ENCODE measurements at regions not wholly inside any gene's neighbourhood (a gene's known extent, or its start where the extent isn't known, plus 50 kb on each side); places are given as distances from the start of the nearest gene placed in this dataset.
"Not testable (repeated sequence)": the region's sequence is repeated elsewhere in the genome, so short reads cannot be mapped to it uniquely, and the experiment has no call there.

- no peak for DNase-seq
These were observed 75.7 kb upstream of the GUCY1A1 start for GRCh38 chr4:155590796-155591585.

- DNase-seq, result no peak
These were observed 78.2 kb upstream of the GUCY1A1 start for GRCh38 chr4:155588437-155588836.

- no peak for DNase-seq
These were observed 78.9 kb upstream of the GUCY1A1 start for GRCh38 chr4:155587766-155588165.

- no peak for DNase-seq
These were observed 83.6 kb upstream of the GUCY1A1 start for GRCh38 chr4:155582971-155583437.

- no peak for DNase-seq
These were observed 84.6 kb upstream of the GUCY1A1 start for GRCh38 chr4:155582041-155582440.

DNA sequence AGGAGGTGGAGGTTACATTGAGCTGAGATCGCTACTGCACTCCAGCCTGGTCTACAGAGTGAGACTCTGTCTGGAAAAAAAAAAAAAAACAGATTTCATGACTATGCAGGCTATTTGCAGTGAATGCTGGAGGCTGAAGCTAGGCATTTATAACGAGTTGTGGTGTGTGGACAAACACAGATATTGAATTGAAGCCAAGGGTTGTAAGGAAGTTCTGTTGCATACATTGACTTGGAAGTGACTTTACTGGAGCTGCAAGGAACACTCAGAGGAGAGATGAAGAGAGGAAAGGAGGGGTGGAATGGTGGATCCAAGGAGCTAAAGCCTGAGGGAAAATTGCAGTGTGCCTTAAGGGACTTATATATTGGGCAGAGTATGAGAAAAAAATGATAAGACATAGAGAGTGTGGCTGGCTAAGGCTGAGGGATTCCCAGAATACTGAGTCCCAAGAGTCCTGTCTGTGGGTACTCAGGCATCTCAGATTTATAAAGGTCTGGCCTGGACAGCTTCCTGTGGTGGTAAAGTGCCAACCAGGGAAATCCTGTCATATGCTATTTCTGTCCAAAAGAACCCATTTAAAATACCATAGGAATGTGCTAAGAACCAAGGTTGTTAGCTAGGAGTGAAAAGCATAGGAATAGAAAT, 87.8 kb upstream of the GUCY1A1 start:
- DNase-seq, result no peak

GRCh38 chr4:155578219-155578618, 88.4 kb upstream of the GUCY1A1 start:
- DNase-seq, result no peak

GRCh38 chr4:155574329-155574728, 92.3 kb upstream of the GUCY1A1 start:
- DNase-seq, result not testable (repeated sequence)

DNA sequence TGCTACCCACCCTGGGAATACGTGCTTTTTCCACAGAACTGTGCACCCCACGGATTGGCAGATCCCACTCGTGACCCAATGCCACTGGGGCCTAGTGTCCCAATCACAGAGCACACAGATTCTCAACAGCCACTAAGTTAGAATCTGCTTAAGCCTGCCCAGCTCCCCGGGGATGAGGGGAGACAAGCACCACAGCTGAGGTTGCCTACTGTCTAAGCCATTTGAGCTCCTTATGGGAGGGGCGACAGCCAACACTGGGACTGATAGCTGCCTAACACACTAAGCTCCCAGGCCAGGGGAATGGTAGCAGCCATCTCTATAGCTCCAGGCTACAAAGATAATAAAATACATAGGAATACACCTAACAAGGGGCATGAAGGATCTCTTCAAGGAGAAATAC, 93.5 kb upstream of the GUCY1A1 start:
- DNase-seq, result no peak

DNA sequence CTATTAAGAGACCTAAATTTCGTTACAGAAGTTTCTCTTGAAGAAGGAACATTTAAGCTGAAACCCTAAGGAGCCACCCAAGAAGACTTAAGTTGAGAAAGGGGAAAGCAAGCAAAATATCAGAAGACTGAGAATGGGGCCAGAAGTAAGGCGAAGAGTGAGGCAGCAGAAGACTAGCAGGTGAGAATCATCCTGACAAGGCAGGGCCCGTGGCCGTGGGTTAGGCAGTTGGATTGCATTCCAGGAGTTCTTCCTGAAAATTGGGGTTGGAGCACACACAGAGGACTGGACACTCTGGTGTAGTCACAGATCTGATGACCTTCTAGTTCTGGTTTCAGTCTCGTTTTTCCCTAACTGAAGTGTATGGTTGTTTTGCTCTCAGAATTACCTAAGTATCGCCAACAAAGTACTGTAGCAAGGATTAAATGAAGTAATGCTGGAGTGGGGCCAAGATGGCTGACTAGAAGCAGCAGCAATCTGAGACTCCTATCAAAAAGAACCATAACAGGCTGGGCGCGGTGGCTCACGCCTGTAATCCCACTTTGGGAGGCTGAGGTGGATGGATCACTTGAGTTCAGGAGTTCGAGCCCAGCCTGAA, 94.4 kb upstream of the GUCY1A1 start:
- DNase-seq, result no peak

- DNase-seq, result no peak
These were observed 95.3 kb upstream of the GUCY1A1 start for GRCh38 chr4:155571184-155571944.

GRCh38 chr4:155570661-155571060, 96.0 kb upstream of the GUCY1A1 start:
- DNase-seq, result no peak

DNA sequence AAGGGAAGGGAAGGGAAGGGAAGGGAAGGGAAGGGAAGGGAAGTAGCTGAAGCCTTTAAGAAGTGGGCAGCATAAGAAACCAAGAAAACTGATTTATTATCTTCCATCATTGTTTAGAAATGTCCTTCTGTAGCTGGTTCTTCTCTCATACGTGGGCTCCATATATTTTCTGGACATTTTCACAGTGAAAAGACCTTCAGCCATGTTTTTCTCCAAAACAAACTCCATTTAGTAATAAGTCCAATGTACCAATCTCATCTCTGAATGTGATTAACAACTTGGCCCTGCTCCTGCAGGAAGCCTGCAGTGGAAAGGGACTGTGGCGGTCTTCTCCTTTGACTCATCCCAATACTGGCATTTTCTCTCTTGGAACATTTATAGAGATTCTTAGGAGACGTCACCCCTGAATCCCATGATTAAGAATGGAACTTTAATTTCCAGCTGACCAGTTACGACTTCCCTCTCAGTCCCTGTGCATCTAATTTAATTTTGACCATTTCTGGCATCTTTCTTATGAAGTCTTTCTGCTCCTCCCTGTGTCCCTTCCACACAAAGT, 96.6 kb upstream of the GUCY1A1 start:
- DNase-seq, result no peak

- no peak for DNase-seq
These were observed 97.2 kb upstream of the GUCY1A1 start for GRCh38 chr4:155569471-155569870.

- DNase-seq, result no peak
These were observed 97.9 kb upstream of the GUCY1A1 start for GRCh38 chr4:155568641-155569220.

- DNase-seq, result no peak
These were observed 100.3 kb upstream of the GUCY1A1 start for GRCh38 chr4:155566354-155566753.

DNA sequence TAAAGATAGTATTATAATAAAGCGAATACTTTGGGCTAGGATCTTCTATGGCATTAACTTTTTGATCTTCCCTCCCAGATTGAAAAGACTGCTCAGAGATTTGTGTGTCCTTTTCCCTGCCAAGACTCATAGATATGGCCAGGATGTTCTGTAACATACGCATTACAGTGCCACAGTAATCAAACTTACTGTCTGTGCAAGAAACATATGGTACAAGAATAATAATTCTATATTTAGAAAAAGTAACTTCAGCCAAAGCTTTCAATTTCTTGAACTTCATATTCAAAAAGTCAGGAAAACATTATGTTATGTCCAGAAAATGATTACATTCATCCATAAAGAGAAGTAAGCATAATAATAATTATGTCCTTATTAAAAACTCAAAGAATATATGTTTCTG, 100.9 kb upstream of the GUCY1A1 start:
- DNase-seq, result no peak

DNA sequence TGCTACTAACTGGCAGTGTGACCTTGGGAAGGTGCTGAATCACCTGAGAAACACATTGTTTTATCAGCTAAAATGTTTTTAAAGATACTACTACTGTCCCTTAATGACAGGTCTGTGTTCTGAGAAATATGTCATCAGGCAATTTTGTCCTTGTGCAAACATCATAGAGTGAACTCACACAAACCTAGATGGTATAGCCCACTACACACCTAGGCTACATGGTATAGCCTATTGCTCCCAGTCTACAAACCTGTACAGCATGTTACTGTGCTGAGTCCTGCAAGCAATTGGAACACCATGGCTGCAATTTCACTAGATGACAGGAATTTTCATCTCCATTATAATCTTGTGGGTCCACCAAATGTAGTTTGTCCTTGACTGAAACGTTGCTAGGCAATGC, 101.3 kb upstream of the GUCY1A1 start:
- no peak for DNase-seq

DNA sequence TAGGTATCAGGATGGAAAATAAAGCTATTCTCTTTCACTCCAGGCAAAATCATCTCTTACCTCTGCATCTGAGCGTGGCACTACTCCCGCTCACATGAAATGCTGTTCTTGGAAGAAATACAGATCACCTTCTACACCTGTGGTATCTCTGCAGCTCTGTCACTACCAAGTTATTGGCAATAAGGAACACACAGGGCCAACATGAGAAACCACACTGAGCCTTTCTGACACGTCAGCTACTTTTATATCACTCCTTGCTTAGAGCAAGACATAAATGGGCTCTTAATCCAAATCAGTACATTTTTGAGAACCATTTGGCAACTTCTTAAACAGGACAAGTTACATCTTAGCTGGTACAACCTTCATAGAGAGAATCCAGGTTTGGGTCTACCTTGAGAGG, 101.8 kb upstream of the GUCY1A1 start:
- no peak for DNase-seq

GRCh38 chr4:155564086-155564485, 102.6 kb upstream of the GUCY1A1 start:
- no peak for DNase-seq

- no peak for DNase-seq
These were observed 106.7 kb upstream of the GUCY1A1 start for GRCh38 chr4:155559915-155560314.

DNA sequence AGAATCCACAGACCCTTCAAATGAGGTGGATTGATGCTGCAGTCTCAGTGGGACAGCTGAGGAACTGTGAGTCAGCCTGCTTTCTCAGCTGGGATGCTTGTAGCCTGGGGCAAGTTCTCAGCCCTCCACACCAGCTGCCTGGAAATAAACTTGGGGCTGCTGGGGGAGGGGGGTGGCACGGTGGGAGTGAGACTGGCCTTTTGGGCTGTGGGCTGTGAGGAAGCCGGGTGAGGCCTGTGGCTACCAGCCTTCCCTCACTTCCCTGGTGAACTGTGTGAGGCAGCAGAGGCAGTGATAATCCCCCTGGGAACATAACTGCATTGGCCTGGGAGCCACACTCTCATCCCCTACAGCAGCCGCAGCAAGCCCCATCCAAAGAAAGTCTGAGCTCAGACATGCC, 114.5 kb upstream of the GUCY1A1 start:
- DNase-seq, result no peak

DNA sequence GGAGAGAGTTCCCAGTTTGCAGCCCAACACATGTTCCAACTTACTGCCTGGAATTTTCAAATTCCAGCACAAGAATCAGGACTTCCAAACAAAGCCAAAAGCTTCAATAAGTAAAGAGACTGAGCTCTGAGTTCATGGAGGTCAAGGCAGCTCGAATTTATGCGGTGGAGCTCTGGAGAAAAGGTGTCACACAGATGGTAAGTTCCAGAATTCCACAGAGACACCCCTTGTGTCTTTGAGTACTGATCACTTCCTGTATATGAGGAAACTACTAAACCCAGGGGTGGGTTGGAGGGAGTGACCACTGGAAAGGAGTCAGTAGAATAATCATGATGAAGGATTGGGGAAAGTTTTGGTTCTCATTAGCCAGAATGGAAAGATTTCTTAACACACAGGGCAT, 118.5 kb upstream of the GUCY1A1 start:
- DNase-seq, result no peak

Measured in activated CD8-positive, alpha-beta memory T cell treated with anti-CD3 and anti-CD28 coated beads, Interleukin-2, amount 50 U/mL, for 4 hours (primary cell).